GM12872 (cell line): ENCODE measurements at regions not wholly inside any gene's neighbourhood (a gene's known extent, or its start where the extent isn't known, plus 50 kb on each side); places are given as distances from the start of the nearest gene placed in this dataset.

Experiments used
- CTCF ChIP-seq: IDR thresholded peaks from 3 replicates; pipeline ENCODE4 v1.5.1; 2011; ENCODE audit warnings: low read depth, mild to moderate bottlenecking, low read length, moderate library complexity; ENCODE audit not compliant: insufficient read depth

- TF ChIP-seq CTCF: no peak
These were observed 1049.0 kb upstream of the GRIA3 start for GRCh38 chrX:122135070-122135469.

GRCh38 chrX:122154019-122154418 is 1030.1 kb upstream of the GRIA3 start:
- no peak for TF ChIP-seq CTCF

GRCh38 chrX:122168241-122168640 is 1015.8 kb upstream of the GRIA3 start:
- no peak for TF ChIP-seq CTCF

- no peak for TF ChIP-seq CTCF
These were observed 999.3 kb upstream of the GRIA3 start for GRCh38 chrX:122184791-122185190.

GRCh38 chrX:122187069-122187713 is 996.9 kb upstream of the GRIA3 start:
- TF ChIP-seq CTCF: no peak

- no peak for TF ChIP-seq CTCF
These were observed 995.3 kb upstream of the GRIA3 start for GRCh38 chrX:122188751-122189150.

GRCh38 chrX:122196343-122196742 is 987.7 kb upstream of the GRIA3 start:
- no peak for TF ChIP-seq CTCF
